RPMI7951 (cell line): ENCODE measurements at regions not wholly inside any gene's neighbourhood (a gene's known extent, or its start where the extent isn't known, plus 50 kb on each side); places are given as distances from the start of the nearest gene placed in this dataset.

Experiments used
- DNase-seq: peaks from one replicate; pipeline ENCODE4 v3.0.0-alpha.2; 2012; ENCODE audit warnings: low read depth

DNA sequence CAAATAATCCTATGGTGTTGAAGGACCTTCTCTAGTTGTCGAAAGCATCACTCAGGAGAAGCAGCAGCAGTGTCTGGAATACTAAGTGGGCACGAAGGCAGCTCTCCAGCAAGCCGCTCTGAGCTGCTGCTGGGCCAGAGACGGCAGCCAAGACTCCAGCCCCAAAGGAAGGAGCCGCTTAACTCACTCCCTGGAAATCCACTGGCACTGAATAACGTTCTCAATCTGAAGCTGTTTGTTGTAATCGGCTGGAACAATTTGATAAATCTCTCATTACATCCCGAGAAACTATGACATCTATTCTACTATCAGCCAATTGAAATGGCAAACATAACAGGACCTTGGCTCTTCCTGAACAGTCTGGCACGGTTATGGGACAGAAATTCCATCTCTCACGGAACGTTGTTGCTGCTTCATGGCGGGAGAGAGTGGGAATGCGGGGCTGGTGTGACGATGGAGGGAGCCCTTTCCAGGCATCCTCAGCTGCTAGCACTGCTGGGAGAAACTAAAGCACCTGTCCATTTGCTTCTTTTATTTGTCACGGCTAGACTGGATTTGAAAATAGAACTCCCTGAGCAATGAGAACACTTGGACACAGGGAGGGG is 331.5 kb upstream of the RNF32 start:
- DNase-seq = no peak

DNA sequence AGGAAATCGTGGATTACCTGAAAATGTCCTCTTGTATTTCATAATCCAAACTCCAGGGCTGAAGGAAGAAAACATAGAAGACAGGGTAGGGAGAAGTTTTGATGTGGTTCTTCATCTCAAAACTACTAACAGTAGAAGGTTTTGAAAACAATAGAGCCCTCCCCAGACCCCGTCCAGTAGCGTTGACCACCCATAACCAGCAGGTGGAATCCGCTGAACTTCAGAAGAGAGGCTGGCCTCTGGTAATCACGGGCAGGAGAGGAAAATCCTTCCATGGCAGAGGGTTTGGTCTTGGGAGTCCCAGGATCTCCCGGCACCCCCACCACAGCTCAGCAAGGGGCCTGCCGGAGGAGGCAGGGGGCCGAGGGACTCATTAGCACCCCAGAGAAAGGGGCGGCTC is 333.4 kb upstream of the RNF32 start:
- DNase-seq = no peak

DNA sequence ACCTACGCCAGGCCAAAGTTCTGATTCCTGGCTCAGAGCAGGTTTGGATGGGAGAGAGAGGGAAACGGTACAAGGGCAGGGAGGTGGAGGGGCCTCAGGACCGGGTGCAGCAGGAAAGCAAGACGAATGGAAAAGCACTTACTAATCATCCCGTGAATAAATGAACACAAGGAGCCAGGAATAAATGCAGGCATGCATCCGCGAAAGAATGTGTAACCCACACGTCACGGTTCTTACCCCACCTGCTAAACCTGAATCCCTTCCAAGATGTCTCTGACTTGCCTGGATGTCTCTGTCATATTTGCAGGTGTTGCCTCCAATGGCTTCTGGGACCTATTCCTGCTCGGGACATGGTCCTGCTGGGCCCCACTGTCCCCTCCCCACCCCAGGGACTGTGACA is 335.2 kb upstream of the RNF32 start:
- no peak for DNase-seq

DNA sequence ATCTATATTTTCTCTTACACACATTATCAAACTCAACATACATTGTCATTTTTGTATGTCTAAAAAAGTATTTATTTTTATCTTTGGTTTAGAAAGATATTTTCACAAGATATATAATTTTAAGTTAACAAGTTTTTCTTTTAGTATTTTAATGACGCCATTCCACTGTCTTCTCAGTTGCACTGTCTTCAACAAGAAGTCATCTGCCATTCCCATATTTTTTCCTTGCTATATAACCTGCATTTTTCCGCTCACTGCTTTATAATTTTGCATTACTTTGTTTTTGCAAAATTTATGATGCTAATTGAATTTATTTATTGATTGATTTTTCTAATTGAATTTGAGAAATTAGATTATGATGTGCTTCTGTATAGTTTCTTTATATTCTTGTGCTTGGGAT is 357.8 kb upstream of the RNF32 start:
- DNase-seq = no peak

DNA sequence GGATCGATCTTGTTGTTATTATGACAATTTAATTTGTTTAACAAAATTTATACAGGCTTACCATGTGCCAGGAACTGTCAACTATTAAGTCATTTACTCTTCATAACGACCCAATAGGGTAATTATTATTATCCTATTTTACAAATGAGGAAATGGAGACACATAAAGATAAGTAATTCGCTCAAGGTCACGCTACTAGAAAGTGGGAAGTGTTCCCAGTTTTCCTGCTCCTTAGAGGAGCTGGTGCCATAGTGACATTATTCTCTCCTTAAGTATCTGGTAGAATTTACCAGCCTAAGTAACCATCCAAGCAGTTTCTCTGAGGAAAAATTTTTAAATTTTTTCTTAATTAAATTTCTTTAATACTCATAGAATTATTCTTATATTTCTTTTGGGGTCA is 360.9 kb upstream of the RNF32 start:
- no peak for DNase-seq

DNA sequence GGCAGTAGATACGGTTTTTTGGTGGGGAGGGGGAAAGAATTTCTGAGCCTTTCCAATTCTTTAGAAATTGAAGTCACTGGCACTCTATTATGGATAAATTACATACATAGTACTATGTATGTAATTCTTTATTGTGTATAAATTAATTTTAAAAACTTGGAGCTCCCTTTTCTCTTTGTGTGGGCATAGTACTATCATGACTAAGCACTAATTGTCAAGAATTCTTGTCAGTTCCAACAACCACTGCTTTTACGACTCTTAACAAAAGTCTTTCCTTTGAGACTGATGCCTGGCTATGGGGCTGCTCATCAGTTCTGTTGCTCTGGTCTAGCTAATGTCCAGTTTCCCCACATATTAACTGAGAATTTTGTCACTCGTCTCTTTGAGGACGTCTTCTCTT is 365.3 kb upstream of the RNF32 start:
- no peak for DNase-seq

DNA sequence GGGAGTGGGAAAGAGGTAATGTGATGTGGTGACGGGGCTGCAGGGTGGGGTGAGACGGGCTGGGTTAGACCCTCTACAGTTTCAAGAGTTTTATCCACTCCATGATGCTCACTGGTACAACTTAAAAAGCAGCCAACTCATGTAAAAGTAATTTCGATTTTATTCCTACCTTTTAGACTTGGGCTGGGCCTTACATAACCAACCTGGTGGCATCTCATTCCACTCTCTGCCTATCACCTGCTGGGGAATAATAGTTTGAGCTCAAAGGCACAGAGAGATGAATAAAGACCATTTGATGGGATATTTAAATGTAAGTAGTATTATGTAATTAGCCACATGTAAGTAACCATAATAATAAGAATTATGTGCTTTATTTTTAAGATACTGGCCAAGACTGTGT is 366.0 kb upstream of the RNF32 start:
- no peak for DNase-seq

DNA sequence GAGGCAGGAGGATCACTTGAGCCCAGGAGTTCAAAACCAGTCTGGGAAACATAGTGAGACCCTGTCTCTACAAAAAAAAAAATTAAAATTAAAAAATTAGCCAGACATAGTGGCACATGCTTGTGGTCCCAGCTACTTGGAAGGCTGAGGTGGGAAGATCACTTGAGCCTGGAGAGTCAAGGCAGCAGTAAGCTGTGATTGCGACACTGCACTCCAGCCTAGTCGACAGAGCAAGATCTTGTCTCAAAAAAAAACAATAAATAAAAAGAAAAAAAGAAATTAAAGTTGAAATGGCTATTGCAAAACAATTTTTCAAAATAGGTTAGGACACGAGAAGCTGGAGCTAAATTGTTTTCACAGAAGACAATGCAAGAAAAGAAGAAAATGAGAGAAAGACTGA is 379.0 kb upstream of the RNF32 start:
- DNase-seq = no peak

DNA sequence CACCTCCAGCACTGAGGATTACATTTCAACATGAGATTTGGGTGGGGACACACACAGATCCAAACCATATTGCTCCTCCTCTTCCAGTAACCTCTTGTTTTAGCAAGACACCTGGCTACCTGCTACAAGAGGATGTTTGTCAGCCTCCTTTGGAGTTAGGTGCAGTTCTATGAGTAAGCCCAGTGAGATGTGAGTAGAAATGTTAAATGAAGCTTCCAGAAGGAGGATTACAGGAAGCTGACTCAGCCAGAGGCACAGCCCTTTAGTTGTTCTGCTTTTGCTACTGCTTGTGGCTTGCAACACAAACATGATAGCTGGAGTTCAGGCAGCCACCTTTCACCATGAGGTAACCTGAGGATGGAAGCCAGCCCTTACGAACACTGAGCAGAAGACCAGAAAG is 382.7 kb upstream of the RNF32 start:
- DNase-seq = no peak

DNA sequence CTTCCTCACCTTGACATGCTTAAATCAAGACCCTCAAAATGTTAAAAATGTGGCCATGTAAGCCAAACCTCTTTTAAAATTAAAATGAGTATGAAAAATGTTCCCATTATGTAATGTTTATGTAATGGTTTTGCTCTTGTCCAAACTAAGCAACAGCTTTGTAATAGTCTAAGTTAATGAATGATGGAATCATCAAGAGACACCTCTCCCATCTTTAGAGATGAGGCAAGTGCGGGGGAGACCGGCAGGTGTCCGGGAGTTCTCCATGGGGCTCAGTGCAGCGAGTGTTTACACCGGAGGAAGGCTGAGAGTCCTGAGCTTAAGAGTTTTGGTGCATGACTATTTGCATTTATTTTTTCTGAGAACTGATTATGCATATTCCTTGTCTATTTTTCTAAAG is 384.9 kb upstream of the RNF32 start:
- no peak for DNase-seq

DNA sequence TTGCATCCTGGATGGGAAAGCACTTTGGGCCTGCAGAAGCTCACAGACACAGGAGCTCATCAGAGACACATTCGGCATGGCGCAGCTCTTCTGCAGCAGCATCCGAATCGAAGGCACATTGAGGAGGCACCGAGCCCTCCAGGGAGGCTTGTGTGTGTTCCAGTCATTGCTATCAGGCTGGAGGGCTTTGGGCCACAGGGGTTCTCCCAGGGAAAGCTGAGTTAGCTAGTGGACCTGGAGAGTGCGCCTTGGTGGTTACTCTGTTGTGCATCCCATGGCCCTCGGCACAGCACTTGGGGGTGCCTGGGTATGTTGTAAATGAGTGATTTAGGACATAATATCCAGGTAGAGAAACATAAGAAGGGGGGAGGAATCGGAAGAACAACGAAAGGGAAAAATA is 388.7 kb upstream of the RNF32 start:
- no peak for DNase-seq

DNA sequence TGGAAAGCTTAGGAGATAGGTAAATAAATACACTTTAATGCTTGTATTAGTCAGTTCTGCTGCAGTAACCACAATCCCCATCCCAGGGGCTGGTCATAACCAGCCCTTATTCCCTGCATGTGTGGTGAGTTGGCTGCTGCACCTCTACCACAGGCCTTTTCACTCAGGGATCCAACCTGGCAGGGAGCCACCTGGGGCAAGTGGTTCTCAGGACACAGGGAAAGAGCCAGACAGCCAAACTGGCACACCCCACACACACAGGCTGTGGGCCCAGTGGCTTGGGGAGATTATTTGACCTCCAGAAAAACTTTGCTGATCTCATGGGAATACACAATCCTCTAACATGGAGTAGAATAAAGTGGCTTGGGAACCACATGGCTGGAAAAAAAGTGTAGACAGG is 400.0 kb upstream of the RNF32 start:
- DNase-seq = no peak

DNA sequence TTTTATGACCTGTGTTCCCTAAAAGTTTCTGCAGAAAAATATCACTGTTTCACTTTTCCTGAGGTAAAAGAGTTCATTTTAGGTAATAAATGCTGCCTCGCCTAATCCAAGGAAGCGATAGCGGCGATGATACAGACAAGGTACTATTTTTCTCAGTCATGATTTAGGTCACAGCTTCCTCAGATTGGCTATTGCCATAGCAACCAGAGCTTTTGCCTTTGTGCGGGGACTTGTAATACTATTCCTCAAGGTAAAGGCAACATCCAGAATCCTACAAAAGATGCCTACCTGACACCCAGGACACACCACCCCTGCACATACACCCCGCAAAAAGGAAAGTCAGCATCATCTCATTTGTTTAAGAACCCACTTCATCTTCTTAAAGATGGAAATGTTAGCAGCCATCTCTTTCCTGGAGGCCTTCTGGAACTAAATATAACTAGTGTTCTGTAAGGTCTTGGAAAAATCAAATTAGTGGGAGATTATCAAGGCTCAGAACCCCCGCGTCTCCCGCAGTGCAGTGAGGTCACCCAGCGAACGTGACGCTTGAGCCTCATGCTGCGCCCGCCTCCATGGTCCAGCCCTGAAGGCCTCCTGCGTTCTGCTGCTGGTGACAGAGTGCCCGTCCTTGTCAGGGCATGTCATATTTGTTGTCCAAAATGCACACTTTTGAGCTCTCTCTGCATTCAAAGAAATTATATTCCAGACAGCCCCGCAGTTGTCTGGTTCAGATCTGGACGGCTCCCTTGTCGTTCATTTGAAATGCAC is 402.0 kb upstream of the RNF32 start:
- DNase-seq = no peak

DNA sequence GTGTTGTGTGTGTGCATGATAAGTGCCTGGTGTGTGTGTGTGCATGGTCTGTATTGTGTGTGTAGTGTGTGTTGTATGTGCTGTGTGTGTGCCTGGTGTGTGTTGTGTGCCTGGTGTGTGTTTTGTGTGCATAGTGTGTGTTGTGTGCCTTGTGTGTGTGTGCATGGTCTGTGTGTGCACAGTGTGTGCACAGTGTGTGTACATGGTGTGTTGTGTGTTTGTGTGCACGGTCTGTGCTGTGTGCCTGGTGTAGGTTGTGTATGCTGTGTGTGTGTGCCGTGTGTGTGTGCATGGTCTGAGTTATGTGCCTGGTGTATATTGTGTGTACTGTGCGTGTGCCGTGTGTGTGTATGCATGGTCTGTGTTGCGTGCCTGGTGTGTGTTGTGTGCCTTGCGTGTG is 403.0 kb upstream of the RNF32 start:
- DNase-seq = no peak

DNA sequence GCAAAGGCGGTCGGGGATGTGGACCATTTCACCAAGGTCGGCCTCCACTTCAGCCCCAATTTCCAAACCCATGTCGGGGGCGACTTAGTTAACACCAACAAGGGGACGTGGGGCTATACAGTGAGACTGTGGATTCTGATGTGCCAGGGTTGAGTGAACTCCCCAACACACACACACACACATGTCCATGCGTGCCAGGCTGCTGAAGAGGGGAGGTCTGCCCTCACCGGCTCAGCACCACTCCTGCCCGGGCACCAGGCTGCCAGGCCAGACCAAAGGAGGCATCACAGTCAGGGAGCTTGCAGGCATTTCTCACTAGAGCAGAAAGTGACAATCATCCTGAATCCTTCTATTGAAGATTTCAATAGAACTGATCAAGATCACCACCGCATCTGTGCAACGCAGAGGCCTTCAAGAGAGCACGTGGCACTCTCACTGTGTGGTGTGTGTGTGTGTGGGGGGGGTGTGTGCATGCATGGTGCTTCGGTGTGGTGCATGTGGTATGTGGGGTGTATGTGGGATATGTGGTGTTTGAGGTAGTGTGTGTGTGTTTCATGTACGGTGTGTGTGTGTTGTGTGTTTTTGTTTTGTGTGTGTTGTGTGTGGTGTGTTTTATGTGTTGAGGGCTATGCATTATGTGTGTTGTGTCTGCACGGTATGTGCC is 403.5 kb upstream of the RNF32 start:
- DNase-seq = no peak

DNA sequence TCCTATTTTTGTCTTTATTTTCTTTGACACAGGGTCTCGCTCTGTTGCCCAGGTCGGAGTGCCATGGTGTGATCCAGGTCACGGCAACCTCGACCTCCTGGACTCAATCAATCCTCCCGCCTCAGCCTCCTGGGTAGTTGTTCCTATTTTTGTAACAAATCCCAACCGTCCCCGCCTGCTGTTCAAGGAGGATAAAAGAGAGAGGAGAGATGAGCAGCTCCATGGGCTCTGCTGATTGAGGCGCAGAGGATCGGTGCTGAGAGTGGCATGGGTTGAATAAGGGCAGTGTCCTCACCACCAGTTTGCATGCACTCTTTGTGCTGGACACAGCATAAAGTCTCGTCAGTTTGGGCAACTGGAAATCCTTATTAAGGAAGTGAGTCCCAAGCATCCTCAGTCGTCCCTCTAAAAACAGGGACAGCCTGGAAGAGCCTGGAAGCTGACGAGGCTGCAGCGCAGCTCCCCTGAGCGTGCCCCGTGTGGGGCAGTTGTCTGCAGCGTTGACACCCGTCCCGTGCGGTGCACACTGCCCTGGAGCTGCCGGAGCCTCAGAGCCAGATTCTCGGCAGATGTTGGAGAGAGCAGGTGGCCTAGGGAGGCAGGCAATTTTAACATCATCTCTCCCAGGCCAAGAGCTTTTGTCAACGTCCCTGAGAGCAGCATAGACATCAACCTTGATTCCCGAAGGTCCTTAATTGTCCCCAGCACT is 404.2 kb upstream of the RNF32 start:
- no peak for DNase-seq

DNA sequence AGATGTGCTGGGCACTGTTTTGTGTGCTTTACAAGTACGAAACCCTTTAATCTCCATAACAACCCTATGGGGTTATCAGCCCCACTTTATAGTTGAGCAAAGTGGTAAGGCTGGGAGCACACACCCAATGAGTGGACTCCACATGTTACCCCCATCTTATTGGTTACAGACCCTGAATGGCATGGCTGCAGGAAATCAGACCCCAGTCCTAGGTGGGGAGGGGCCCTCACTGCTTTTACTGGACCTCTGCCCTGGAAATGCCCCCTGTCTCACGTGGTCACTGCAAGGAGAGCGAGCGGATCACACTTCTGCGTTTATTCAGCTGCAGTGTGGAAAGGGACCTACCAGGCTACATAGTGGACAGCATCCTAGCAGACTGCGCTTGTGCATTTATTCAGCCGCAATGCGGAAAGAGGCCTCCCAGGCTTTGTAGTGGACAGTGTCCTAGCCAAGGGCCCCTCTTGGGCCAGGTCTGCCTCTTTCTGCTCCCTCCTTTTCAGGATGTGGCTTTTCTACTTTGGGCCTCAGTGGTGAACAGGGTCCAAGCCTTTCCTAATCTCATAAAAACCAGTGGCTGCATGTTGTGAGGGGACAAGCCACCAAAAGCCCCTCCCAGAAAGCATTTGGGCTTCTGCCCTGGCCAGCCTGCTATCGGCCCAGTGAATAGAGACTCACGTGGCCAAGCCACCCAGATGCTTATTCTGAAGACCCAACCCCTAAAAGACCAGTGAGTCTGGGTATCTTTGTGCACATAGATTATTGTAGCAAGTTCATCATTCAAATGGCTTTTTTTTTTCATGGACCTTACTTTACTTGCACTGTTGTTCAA is 405.7 kb upstream of the RNF32 start:
- DNase-seq = no peak

DNA sequence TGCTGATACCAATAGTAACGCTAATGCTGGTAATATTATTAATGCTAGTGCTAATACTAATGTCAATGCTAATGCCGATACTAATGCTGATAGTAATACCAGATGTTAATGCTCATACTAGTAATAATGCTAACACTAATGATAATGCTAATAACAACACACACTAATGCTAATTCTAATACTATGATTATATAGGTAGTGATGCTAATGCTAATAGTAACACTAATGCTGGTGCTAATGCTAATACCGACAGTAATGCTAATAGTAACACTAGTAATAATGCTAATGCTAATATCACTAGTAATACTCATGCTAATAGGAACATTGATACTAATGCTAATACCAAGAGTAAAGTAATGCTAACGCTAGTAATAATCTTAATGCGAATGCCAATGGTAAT is 406.4 kb upstream of the RNF32 start:
- DNase-seq = no peak

DNA sequence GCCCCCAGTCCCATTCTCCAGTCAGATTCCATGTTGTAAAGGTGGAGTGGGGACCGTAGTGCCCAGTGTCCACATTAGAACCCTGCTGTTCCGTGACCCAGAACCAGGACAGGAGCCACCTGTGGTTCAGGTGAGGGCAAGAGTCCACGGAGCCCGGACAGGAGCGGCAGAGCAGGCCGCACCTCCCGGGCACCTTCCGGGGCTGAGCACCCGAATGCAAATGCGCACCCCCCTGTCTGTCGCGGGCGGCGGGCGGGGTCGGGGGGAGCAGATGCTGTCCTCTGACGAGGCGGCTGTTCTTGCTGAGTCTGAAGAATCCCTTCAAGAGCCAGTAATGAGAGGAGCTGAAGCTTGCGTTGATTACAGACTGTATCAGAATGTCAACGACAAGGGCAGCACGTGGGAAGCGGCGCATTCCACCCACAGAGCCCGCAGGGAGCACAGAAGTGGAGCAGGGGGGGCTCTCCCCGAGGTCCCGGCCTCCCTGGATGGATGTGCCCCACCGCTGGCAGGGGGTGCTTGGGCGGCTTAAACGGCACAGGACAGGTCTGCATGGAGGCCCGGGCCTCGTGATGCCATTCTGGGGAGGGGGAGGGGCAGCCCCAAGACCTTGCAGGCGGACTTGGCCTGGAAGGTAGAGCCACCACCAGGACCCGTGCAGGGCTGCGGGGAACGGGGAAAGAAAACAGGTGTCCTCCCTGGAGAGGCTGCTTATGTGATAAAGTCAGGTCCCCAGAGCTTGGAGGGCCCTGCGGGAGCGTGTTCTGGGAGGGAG is 407.5 kb upstream of the RNF32 start:
- no peak for DNase-seq

DNA sequence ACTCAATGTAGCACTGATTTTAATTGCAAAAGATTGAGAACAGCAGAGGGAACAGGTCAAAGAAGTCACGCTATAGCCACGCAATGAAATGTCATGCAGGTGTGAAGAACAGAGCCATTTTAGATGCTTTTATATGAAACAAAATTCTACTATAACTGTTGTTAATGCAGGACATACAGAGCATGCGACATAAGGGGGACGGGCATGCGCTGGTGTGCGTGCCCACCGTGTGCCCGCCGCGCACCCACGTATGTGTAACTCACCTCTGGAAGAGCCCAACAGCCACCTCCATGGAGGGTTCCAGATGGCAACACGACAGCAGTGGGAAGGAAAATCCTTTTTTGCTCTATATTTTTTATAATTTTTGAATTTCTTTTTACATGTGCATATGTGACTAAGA is 410.0 kb upstream of the RNF32 start:
- no peak for DNase-seq

DNA sequence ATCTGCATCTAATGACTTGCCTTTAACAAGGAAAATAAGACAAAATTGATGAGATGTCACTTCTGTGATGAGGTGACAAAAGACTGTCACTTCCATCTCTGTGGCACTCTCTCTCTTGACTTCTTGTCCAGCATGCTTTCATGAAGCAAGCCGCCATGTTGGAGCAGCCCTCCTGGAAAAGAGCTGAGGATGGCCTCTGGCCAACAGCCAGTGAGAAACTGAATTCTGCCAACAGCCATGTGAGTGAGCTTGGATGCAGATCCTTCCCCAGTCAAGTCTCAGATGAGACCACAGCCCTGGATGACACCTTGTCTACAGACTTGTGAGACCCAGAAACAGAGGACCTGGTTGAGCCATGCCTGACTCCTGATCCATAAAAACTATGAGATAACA is 412.6 kb upstream of the SHH start:
- no peak for DNase-seq
